SU-DHL-6 (cell line): ENCODE measurements at regions not wholly inside any gene's neighbourhood (a gene's known extent, or its start where the extent isn't known, plus 50 kb on each side); places are given as distances from the start of the nearest gene placed in this dataset.

ENCODE experiments used
- H2AFZ ChIP-seq: fragments of 200-600 bp; sonication (generic); 2 replicates; pipeline ENCODE4 v1.6.1; 2014; ENCODE audit warnings: low read depth, mild to moderate bottlenecking, moderate library complexity, mixed read lengths, antibody characterized with exemption, low read length; ENCODE audit not compliant: severe bottlenecking
- H3F3A ChIP-seq: fragments of 200-600 bp; shearing (Covaris generic); 2 replicates; pipeline ENCODE4 v1.6.0; 2016; ENCODE audit warnings: antibody characterized with exemption, mild to moderate bottlenecking; ENCODE audit not compliant: insufficient read depth
- H3K27ac ChIP-seq: fragments of 200-600 bp; sonication (generic); 2 replicates; pipeline ENCODE4 v1.5.1; 2016; ENCODE audit warnings: low read depth, mild to moderate bottlenecking, low read length, moderate library complexity, mixed read lengths
- H3K27me3 ChIP-seq: fragments of 200-600 bp; sonication (generic), shearing (Covaris generic); 2 replicates; pipeline ENCODE4 v1.6.0; 2014; ENCODE audit warnings: mild to moderate bottlenecking, low read length
- H3K36me3 ChIP-seq: fragments of 200-600 bp; sonication (generic); 2 replicates; pipeline ENCODE4 v1.6.1; 2014; ENCODE audit warnings: mild to moderate bottlenecking, low read length, mixed read lengths
- H3K4me2 ChIP-seq: fragments of 300-600, 200-600 bp; shearing (Covaris generic), sonication (generic); 2 replicates; pipeline ENCODE4 v1.6.0; 2014; ENCODE audit warnings: low read length, low read depth, mild to moderate bottlenecking; ENCODE audit not compliant: poor library complexity, severe bottlenecking
- H3K4me3 ChIP-seq: fragments of 200-600 bp; sonication (generic); 2 replicates; pipeline ENCODE4 v1.5.1; 2014; ENCODE audit warnings: antibody characterized with exemption, low read length, mild to moderate bottlenecking, mixed read lengths; ENCODE audit not compliant: insufficient read depth, poor library complexity, severe bottlenecking
- H3K79me2 ChIP-seq: fragments of 200-600 bp; sonication (generic); 2 replicates; pipeline ENCODE4 v1.6.1; 2014; ENCODE audit warnings: mild to moderate bottlenecking, low read length, moderate library complexity; ENCODE audit not compliant: insufficient read depth
- H3K9ac ChIP-seq: fragments of 200-600 bp; sonication (generic); 2 replicates; pipeline ENCODE4 v1.7.0; 2014; ENCODE audit warnings: mild to moderate bottlenecking, low read length
- H3K9me2 ChIP-seq: fragments of 200-600 bp; sonication (generic); replicated peaks from 2 replicates; pipeline ENCODE4 v1.6.1; 2014; ENCODE audit warnings: low read length; ENCODE audit not compliant: insufficient read depth
- H3K9me3 ChIP-seq: fragments of 200-600 bp; sonication (generic); 2 replicates; pipeline ENCODE4 v1.6.1; 2014; ENCODE audit warnings: low read length, mixed read lengths; ENCODE audit not compliant: insufficient read depth
- H4K20me1 ChIP-seq: fragments of 200-600 bp; sonication (generic); 2 replicates; pipeline ENCODE4 v1.6.1; 2014; ENCODE audit warnings: low read depth, mild to moderate bottlenecking, antibody characterized with exemption, low read length, moderate library complexity, mixed read lengths
- EZH2phosphoT487 ChIP-seq: fragments of 200-600 bp; sonication (generic), shearing (Covaris generic); conservative IDR thresholded peaks from 2 replicates; pipeline ENCODE4 v1.6.1; 2018; ENCODE audit warnings: mild to moderate bottlenecking, antibody characterized with exemption, low read length, moderate library complexity, mixed read lengths
- TF ChIP-seq, protein P1 (sequence below): fragments of 200-600 bp; sonication (generic); IDR thresholded peaks from one replicate; pipeline ENCODE4 v1.5.1; 2017; ENCODE audit warnings: antibody characterized with exemption, mild to moderate bottlenecking, low read length, moderate library complexity; ENCODE audit not compliant: insufficient read depth, poor library complexity, severe bottlenecking

DNA sequence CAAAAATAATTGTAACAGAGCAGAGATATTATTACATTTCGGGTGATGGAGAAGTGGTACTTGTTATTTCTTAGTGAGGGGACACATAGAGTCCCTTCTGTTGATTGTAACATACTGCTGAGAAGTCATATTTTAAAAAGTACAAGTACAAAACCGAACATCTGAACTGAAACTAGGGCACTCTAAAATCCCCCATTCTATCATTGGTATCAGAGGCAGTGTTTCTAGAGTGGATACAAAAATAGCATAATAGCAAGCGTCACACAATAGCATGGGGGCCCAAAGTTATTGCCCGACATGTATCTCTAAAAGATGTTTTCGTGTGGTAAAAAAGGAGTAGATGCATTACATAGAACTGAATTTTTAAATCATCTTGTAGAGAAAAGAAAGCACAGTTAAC is 502.1 kb upstream of the SLC10A2 start:
- H3K4me3 ChIP-seq: peak overlapping the region; percentile 18
- peak overlapping the region; percentile 47 for H3K4me2 ChIP-seq
- peaks cover 13% of the 10 kb centered on the region for H3F3A ChIP-seq
- H4K20me1 ChIP-seq: no peaks in the 10 kb centered on the region
- H3K27me3 ChIP-seq: no peaks in the 10 kb centered on the region
- H3K9ac ChIP-seq: peak overlapping the region; percentile 21; the same call in 1 of the 2 replicates
- peak overlapping the region; percentile 32 for H2AFZ ChIP-seq
- H3K9me3 ChIP-seq: peaks cover 13% of the 10 kb centered on the region; the same call in 1 of the 2 replicates
- TF ChIP-seq, protein P1, sequence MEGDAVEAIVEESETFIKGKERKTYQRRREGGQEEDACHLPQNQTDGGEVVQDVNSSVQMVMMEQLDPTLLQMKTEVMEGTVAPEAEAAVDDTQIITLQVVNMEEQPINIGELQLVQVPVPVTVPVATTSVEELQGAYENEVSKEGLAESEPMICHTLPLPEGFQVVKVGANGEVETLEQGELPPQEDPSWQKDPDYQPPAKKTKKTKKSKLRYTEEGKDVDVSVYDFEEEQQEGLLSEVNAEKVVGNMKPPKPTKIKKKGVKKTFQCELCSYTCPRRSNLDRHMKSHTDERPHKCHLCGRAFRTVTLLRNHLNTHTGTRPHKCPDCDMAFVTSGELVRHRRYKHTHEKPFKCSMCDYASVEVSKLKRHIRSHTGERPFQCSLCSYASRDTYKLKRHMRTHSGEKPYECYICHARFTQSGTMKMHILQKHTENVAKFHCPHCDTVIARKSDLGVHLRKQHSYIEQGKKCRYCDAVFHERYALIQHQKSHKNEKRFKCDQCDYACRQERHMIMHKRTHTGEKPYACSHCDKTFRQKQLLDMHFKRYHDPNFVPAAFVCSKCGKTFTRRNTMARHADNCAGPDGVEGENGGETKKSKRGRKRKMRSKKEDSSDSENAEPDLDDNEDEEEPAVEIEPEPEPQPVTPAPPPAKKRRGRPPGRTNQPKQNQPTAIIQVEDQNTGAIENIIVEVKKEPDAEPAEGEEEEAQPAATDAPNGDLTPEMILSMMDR: no peak
- no peak for TF ChIP-seq EZH2phosphoT487
- H3K79me2 ChIP-seq: no peaks in the 10 kb centered on the region
- no peaks in the 10 kb centered on the region for H3K9me2 ChIP-seq
- peak overlapping the region; percentile 91 for H3K27ac ChIP-seq
- no peaks in the 10 kb centered on the region for H3K36me3 ChIP-seq

DNA sequence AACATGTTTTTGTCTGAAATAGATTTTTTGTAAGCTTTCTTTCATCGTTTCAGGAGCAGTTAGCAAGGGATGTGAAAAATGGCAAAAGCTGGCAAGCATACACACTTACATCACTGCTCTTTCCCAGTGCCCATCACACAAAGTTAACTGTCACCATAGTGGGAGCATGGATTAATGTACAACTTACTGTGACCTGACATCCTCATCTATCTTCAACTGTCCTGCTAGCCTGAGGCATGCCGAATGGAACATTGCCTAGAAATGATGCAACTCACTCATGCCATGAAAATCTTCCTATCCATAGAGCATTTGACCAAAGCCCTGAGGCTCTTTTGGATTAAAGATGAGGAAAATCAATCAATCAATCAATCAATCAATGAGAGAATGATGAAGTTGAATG is 491.7 kb upstream of the SLC10A2 start:
- Histone ChIP-seq H2AFZ (no peak overlapping the region), H3K9ac (no peak overlapping the region), H3K79me2 (no peaks in the 10 kb centered on the region), H3F3A (no peaks in the 10 kb centered on the region), H3K9me2 (no peaks in the 10 kb centered on the region), H3K36me3 (no peaks in the 10 kb centered on the region), H3K9me3 (no peaks in the 10 kb centered on the region), H3K4me3 (no peak overlapping the region), H3K27ac (no peak overlapping the region), H3K4me2 (no peak overlapping the region), H3K27me3 (no peaks in the 10 kb centered on the region), H4K20me1 (no peaks in the 10 kb centered on the region)
- no peak for TF ChIP-seq EZH2phosphoT487
- TF ChIP-seq, protein P1: no peak

DNA sequence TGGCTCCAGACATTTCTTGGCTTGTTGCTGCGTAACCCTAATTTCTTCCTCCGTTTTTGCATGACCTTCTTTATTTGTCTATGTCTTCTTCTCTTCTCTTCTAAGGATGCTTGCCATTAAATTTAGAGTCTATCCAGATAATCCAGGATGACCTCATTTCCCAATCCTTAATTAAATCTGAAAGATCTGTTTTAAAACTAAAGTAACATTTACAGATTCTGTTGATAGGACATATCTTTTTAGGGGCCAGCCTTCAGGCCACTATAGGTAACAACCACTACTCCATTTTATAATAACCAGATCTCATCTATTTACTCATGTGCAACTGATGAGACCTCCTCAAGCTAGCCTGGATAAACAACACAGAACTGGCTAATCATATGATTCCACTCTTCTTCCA is 490.5 kb upstream of the SLC10A2 start:
- Histone ChIP-seq H3K9ac (no peak overlapping the region), H3K4me2 (no peak overlapping the region), H3K4me3 (no peak overlapping the region), H3K36me3 (no peaks in the 10 kb centered on the region), H3K9me2 (no peaks in the 10 kb centered on the region), H3K9me3 (no peaks in the 10 kb centered on the region), H4K20me1 (no peaks in the 10 kb centered on the region), H3K27me3 (no peaks in the 10 kb centered on the region), H3K27ac (no peak overlapping the region), H3K79me2 (no peaks in the 10 kb centered on the region), H3F3A (no peaks in the 10 kb centered on the region), H2AFZ (no peak overlapping the region)
- TF ChIP-seq, protein P1: no peak
- TF ChIP-seq EZH2phosphoT487: no peak

DNA sequence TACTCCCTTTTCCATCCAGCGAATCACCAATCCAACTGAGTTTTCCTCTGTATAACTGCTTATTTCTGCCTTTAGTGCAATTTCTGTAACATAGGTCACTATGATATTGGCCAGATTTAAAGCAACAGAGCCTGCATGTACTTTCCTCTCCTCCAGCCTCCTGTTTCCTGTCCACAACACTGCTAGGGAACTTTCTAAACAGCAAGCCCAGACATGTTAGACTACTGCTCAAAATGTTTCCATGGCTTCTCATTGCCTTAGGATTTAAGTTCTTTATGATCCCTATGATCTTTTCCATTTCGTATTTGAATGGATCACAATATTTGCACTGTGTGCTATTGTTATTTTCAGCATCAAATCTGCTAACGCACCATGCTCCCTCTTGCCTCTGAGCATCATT is 481.7 kb upstream of the SLC10A2 start:
- Histone ChIP-seq H3K9me3 (peaks cover 5% of the 10 kb centered on the region; the same call in 1 of the 2 replicates), H3K79me2 (no peaks in the 10 kb centered on the region), H3K9ac (no peak overlapping the region), H4K20me1 (no peaks in the 10 kb centered on the region), H2AFZ (no peak overlapping the region), H3K9me2 (no peaks in the 10 kb centered on the region), H3K27me3 (no peaks in the 10 kb centered on the region), H3K4me2 (no peak overlapping the region), H3K4me3 (no peak overlapping the region), H3K27ac (no peak overlapping the region), H3F3A (no peaks in the 10 kb centered on the region), H3K36me3 (peaks cover under 1% of the 10 kb centered on the region; the same call in 1 of the 2 replicates)
- TF ChIP-seq EZH2phosphoT487: no peak
- TF ChIP-seq, protein P1: no peak
